ENCODE measurements at regions not wholly inside any gene's neighbourhood (a gene's known extent, or its start where the extent isn't known, plus 50 kb on each side); places are given as distances from the start of the nearest gene placed in this dataset.
"Not testable (repeated sequence)": the region's sequence is repeated elsewhere in the genome, so short reads cannot be mapped to it uniquely, and the experiment has no call there.

- Histone ChIP-seq H3K27me3 (ENCODE audit: control insufficient read depth in 1 of 2, insufficient read depth in 2 of 2, low read length in 2 of 2) (no peaks in the 10 kb centered on the region), H3K4me3 (ENCODE audit: low read depth in 1 of 2, low read length in 2 of 2) (no peak overlapping the region), H3K27ac (ENCODE audit: low read depth in 2 of 2, low read length in 1 of 2) (no peak overlapping the region), H3K4me1 (ENCODE audit: control insufficient read depth in 2 of 2, insufficient read depth in 2 of 2, low read length in 1 of 2) (peaks cover 0 to 5% of the 10 kb centered on the region in 2 donors), H3K9me3 (ENCODE audit: control insufficient read depth in 2 of 2, insufficient read depth in 1 of 2, low read depth in 1 of 2, low read length in 1 of 2) (no peaks in the 10 kb centered on the region), H3K36me3 (ENCODE audit: control insufficient read depth in 2 of 2, insufficient read depth in 2 of 2, low read length in 1 of 2) (no peaks in the 10 kb centered on the region)
- WGBS, 2 donors, result 38 to 46% methylated on average over 3 of the region's 3 CpGs
Observed at GRCh38 chr2:129554373-129554772, 425.1 kb upstream of the RAB6C start.

GRCh38 chr2:129559101-129559500 is 420.4 kb upstream of the RAB6C start:
- Histone ChIP-seq H3K4me1 (ENCODE audit: control insufficient read depth in 2 of 2, insufficient read depth in 2 of 2, low read length in 1 of 2) (peaks cover 0 to 5% of the 10 kb centered on the region in 2 donors), H3K27ac (ENCODE audit: low read depth in 2 of 2, low read length in 1 of 2) (no peak overlapping the region), H3K27me3 (ENCODE audit: control insufficient read depth in 1 of 2, insufficient read depth in 2 of 2, low read length in 2 of 2) (no peaks in the 10 kb centered on the region), H3K9me3 (ENCODE audit: control insufficient read depth in 2 of 2, insufficient read depth in 1 of 2, low read depth in 1 of 2, low read length in 1 of 2) (no peaks in the 10 kb centered on the region), H3K4me3 (ENCODE audit: low read depth in 1 of 2, low read length in 2 of 2) (no peak overlapping the region), H3K36me3 (ENCODE audit: control insufficient read depth in 2 of 2, insufficient read depth in 2 of 2, low read length in 1 of 2) (no peaks in the 10 kb centered on the region)
- 74 to 83% methylated on average over 7 to 8 of the region's 8 CpGs for WGBS, 2 donors

GRCh38 chr2:129565551-129566109 is 413.8 kb upstream of the RAB6C start:
- no peaks in the 10 kb centered on the region for H3K9me3 ChIP-seq (ENCODE audit: control insufficient read depth in 2 of 2, insufficient read depth in 1 of 2, low read depth in 1 of 2, low read length in 1 of 2)
- no peaks in the 10 kb centered on the region for H3K36me3 ChIP-seq (ENCODE audit: control insufficient read depth in 2 of 2, insufficient read depth in 2 of 2, low read length in 1 of 2)
- 28 to 45% methylated on average over 5 of the region's 5 CpGs for WGBS, 2 donors
- H3K27me3 ChIP-seq (ENCODE audit: control insufficient read depth in 1 of 2, insufficient read depth in 2 of 2, low read length in 2 of 2), result no peaks in the 10 kb centered on the region
- H3K27ac ChIP-seq (ENCODE audit: low read depth in 2 of 2, low read length in 1 of 2), result no peak overlapping the region
- no peak overlapping the region for H3K4me3 ChIP-seq (ENCODE audit: low read depth in 1 of 2, low read length in 2 of 2)
- peaks cover 0 to 4% of the 10 kb centered on the region in 2 donors for H3K4me1 ChIP-seq (ENCODE audit: control insufficient read depth in 2 of 2, insufficient read depth in 2 of 2, low read length in 1 of 2)

- 95 to 98% methylated on average over 2 of the region's 2 CpGs for WGBS, 2 donors
- not testable (repeated sequence) for H3K4me1 ChIP-seq (ENCODE audit: control insufficient read depth in 2 of 2, insufficient read depth in 2 of 2, low read length in 1 of 2); H3K27me3 ChIP-seq (ENCODE audit: control insufficient read depth in 1 of 2, insufficient read depth in 2 of 2, low read length in 2 of 2); H3K27ac ChIP-seq (ENCODE audit: low read depth in 2 of 2, low read length in 1 of 2); H3K4me3 ChIP-seq (ENCODE audit: low read depth in 1 of 2, low read length in 2 of 2); H3K36me3 ChIP-seq (ENCODE audit: control insufficient read depth in 2 of 2, insufficient read depth in 2 of 2, low read length in 1 of 2); H3K9me3 ChIP-seq (ENCODE audit: control insufficient read depth in 2 of 2, insufficient read depth in 1 of 2, low read depth in 1 of 2, low read length in 1 of 2)
Observed at GRCh38 chr2:129570812-129571211, 408.7 kb upstream of the RAB6C start.

- H3K9me3 ChIP-seq (ENCODE audit: control insufficient read depth in 2 of 2, insufficient read depth in 1 of 2, low read depth in 1 of 2, low read length in 1 of 2), result no peaks in the 10 kb centered on the region
- no peaks in the 10 kb centered on the region for H3K36me3 ChIP-seq (ENCODE audit: control insufficient read depth in 2 of 2, insufficient read depth in 2 of 2, low read length in 1 of 2)
- H3K4me1 ChIP-seq (ENCODE audit: control insufficient read depth in 2 of 2, insufficient read depth in 2 of 2, low read length in 1 of 2), result no peaks in the 10 kb centered on the region
- H3K4me3 ChIP-seq (ENCODE audit: low read depth in 1 of 2, low read length in 2 of 2), result no peak overlapping the region
- H3K27me3 ChIP-seq (ENCODE audit: control insufficient read depth in 1 of 2, insufficient read depth in 2 of 2, low read length in 2 of 2), result no peaks in the 10 kb centered on the region
- 76 to 85% methylated on average over 2 of the region's 2 CpGs for WGBS, 2 donors
- no peak overlapping the region for H3K27ac ChIP-seq (ENCODE audit: low read depth in 2 of 2, low read length in 1 of 2)
Observed at GRCh38 chr2:129575431-129575830, 404.0 kb upstream of the RAB6C start.

- peaks cover 0 to 3% of the 10 kb centered on the region in 2 donors for H3K9me3 ChIP-seq (ENCODE audit: control insufficient read depth in 2 of 2, insufficient read depth in 1 of 2, low read depth in 1 of 2, low read length in 1 of 2)
- no peaks in the 10 kb centered on the region for H3K36me3 ChIP-seq (ENCODE audit: control insufficient read depth in 2 of 2, insufficient read depth in 2 of 2, low read length in 1 of 2)
- H3K4me1 ChIP-seq (ENCODE audit: control insufficient read depth in 2 of 2, insufficient read depth in 2 of 2, low read length in 1 of 2), result no peaks in the 10 kb centered on the region
- H3K27ac ChIP-seq (ENCODE audit: low read depth in 2 of 2, low read length in 1 of 2), result no peak overlapping the region
- H3K4me3 ChIP-seq (ENCODE audit: low read depth in 1 of 2, low read length in 2 of 2), result no peak overlapping the region
- no peaks in the 10 kb centered on the region for H3K27me3 ChIP-seq (ENCODE audit: control insufficient read depth in 1 of 2, insufficient read depth in 2 of 2, low read length in 2 of 2)
- 86 to 93% methylated on average over 4 of the region's 4 CpGs for WGBS, 2 donors
Observed at GRCh38 chr2:129575880-129576279, 403.6 kb upstream of the RAB6C start.

GRCh38 chr2:129580001-129580400 is 399.5 kb upstream of the RAB6C start:
- H3K4me3 ChIP-seq (ENCODE audit: low read depth in 1 of 2, low read length in 2 of 2), result no peak overlapping the region
- 84 to 87% methylated on average over 1 of the region's 1 CpG for WGBS, 2 donors

GRCh38 chr2:129585760-129586159 is 393.7 kb upstream of the RAB6C start:
- H3K27me3 ChIP-seq (ENCODE audit: control insufficient read depth in 1 of 2, insufficient read depth in 2 of 2, low read length in 2 of 2), result no peaks in the 10 kb centered on the region
- H3K36me3 ChIP-seq (ENCODE audit: control insufficient read depth in 2 of 2, insufficient read depth in 2 of 2, low read length in 1 of 2), result no peaks in the 10 kb centered on the region
- no peak overlapping the region for H3K4me3 ChIP-seq (ENCODE audit: low read depth in 1 of 2, low read length in 2 of 2)
- no peak overlapping the region for H3K27ac ChIP-seq (ENCODE audit: low read depth in 2 of 2, low read length in 1 of 2)
- H3K4me1 ChIP-seq (ENCODE audit: control insufficient read depth in 2 of 2, insufficient read depth in 2 of 2, low read length in 1 of 2), result peaks cover 0 to 2% of the 10 kb centered on the region in 2 donors
- H3K9me3 ChIP-seq (ENCODE audit: control insufficient read depth in 2 of 2, insufficient read depth in 1 of 2, low read depth in 1 of 2, low read length in 1 of 2), result peaks cover 4 to 11% of the 10 kb centered on the region in 2 donors

More at GRCh38 chr2:129580001-129580400, 399.5 kb upstream of the RAB6C start:
- Histone ChIP-seq H3K27ac (ENCODE audit: low read depth in 2 of 2, low read length in 1 of 2) (no peak overlapping the region), H3K36me3 (ENCODE audit: control insufficient read depth in 2 of 2, insufficient read depth in 2 of 2, low read length in 1 of 2) (no peaks in the 10 kb centered on the region), H3K27me3 (ENCODE audit: control insufficient read depth in 1 of 2, insufficient read depth in 2 of 2, low read length in 2 of 2) (no peaks in the 10 kb centered on the region), H3K4me1 (ENCODE audit: control insufficient read depth in 2 of 2, insufficient read depth in 2 of 2, low read length in 1 of 2) (no peaks in the 10 kb centered on the region), H3K9me3 (ENCODE audit: control insufficient read depth in 2 of 2, insufficient read depth in 1 of 2, low read depth in 1 of 2, low read length in 1 of 2) (peaks cover 6% of the 10 kb centered on the region in 2 donors)

GRCh38 chr2:129587426-129588064 is 391.9 kb upstream of the RAB6C start:
- Histone ChIP-seq H3K27ac (ENCODE audit: low read depth in 2 of 2, low read length in 1 of 2) (no peak overlapping the region), H3K27me3 (ENCODE audit: control insufficient read depth in 1 of 2, insufficient read depth in 2 of 2, low read length in 2 of 2) (no peaks in the 10 kb centered on the region), H3K4me3 (ENCODE audit: low read depth in 1 of 2, low read length in 2 of 2) (no peak overlapping the region), H3K4me1 (ENCODE audit: control insufficient read depth in 2 of 2, insufficient read depth in 2 of 2, low read length in 1 of 2) (peaks cover 0 to 2% of the 10 kb centered on the region in 2 donors), H3K9me3 (ENCODE audit: control insufficient read depth in 2 of 2, insufficient read depth in 1 of 2, low read depth in 1 of 2, low read length in 1 of 2) (peaks cover 0 to 5% of the 10 kb centered on the region in 2 donors), H3K36me3 (ENCODE audit: control insufficient read depth in 2 of 2, insufficient read depth in 2 of 2, low read length in 1 of 2) (no peaks in the 10 kb centered on the region)
- 62 to 74% methylated on average over 51 of the region's 51 CpGs for WGBS, 2 donors

GRCh38 chr2:129604560-129604959 is 374.9 kb upstream of the RAB6C start:
- Histone ChIP-seq H3K9me3 (ENCODE audit: control insufficient read depth in 2 of 2, insufficient read depth in 1 of 2, low read depth in 1 of 2, low read length in 1 of 2) (peaks cover 0 to 1% of the 10 kb centered on the region in 2 donors), H3K4me1 (ENCODE audit: control insufficient read depth in 2 of 2, insufficient read depth in 2 of 2, low read length in 1 of 2) (no peaks in the 10 kb centered on the region), H3K4me3 (ENCODE audit: low read depth in 1 of 2, low read length in 2 of 2) (no peak overlapping the region), H3K27me3 (ENCODE audit: control insufficient read depth in 1 of 2, insufficient read depth in 2 of 2, low read length in 2 of 2) (no peaks in the 10 kb centered on the region), H3K36me3 (ENCODE audit: control insufficient read depth in 2 of 2, insufficient read depth in 2 of 2, low read length in 1 of 2) (no peaks in the 10 kb centered on the region), H3K27ac (ENCODE audit: low read depth in 2 of 2, low read length in 1 of 2) (no peak overlapping the region)
- WGBS, 2 donors, result 62 to 75% methylated on average over 5 of the region's 5 CpGs
